CD4-positive, alpha-beta memory T cell (primary cell): ENCODE measurements at regions not wholly inside any gene's neighbourhood (a gene's known extent, or its start where the extent isn't known, plus 50 kb on each side); places are given as distances from the start of the nearest gene placed in this dataset.

Source experiments
- CTCF ChIA-PET: fragments of 350-600 bp; sonication (Branson Sonifier 250); formaldehyde crosslinking; loops from one replicate; lab custom pipeline; 2021; ENCODE audit warnings: inconsistent platforms; ENCODE audit not compliant: partially characterized antibody; lab: Charles Lee
- POLR2A ChIA-PET: fragments of 350-600 bp; sonication (Branson Sonifier 250); formaldehyde crosslinking; loops from one replicate; lab custom pipeline; 2021; ENCODE audit not compliant: partially characterized antibody; lab: Charles Lee
- DNase-seq, 5 donors: peaks; one replicate each; pipeline versions ENCODE4 v3.0.0 to v3.0.0-alpha.2; 2020 to 2022; ENCODE audit warnings: mixed read lengths in 1 of 5
- H3K27ac ChIP-seq: one replicate; pipeline ENCODE4 v1.7.0; 2013; ENCODE audit warnings: low read depth, low read length
- H3K27me3 ChIP-seq: 2 replicates; pipeline ENCODE4 v1.7.0; 2013; ENCODE audit warnings: mild to moderate bottlenecking, low read length, moderate library complexity; ENCODE audit not compliant: insufficient read depth
- H3K36me3 ChIP-seq: 2 replicates; pipeline ENCODE4 v1.7.0; 2013; ENCODE audit warnings: mild to moderate bottlenecking, low read length, moderate library complexity; ENCODE audit not compliant: insufficient read depth
- H3K4me1 ChIP-seq: 2 replicates; pipeline ENCODE4 v1.7.0; 2013; ENCODE audit warnings: mild to moderate bottlenecking, low read length, moderate library complexity; ENCODE audit not compliant: insufficient read depth
- H3K4me3 ChIP-seq, 2 donors: one replicate each; pipeline ENCODE4 v1.7.0; 2013; ENCODE audit warnings: low read length in 2 of 2, mild to moderate bottlenecking in 1 of 2
- H3K9me3 ChIP-seq, 2 donors: one replicate each; pipeline ENCODE4 v1.7.0; 2013; ENCODE audit warnings: low read length in 2 of 2, control low read depth in 1 of 2; ENCODE audit not compliant: control insufficient read depth in 1 of 2
- H3K27ac Mint-ChIP-seq, 7 donors: one replicate each; pipeline ENCODE4 v1.8.0; 2020 to 2021; ENCODE audit warnings: mixed read lengths in 7 of 7, mild to moderate bottlenecking in 6 of 7, inconsistent platforms in 3 of 7, moderate library complexity in 3 of 7
- H3K27me3 Mint-ChIP-seq, 2 donors: one replicate each; pipeline ENCODE4 v1.8.0; 2020 to 2021; ENCODE audit warnings: mixed read lengths in 2 of 2
- H3K36me3 Mint-ChIP-seq, 2 donors: one replicate each; pipeline ENCODE4 v1.8.0; 2020 to 2021; ENCODE audit warnings: mixed read lengths in 2 of 2, inconsistent platforms in 1 of 2, mild to moderate bottlenecking in 1 of 2
- H3K4me1 Mint-ChIP-seq, 4 donors: one replicate each; pipeline ENCODE4 v1.8.0; 2020 to 2021; ENCODE audit warnings: mixed read lengths in 4 of 4, mild to moderate bottlenecking in 1 of 4
- H3K4me3 Mint-ChIP-seq, 8 donors: one replicate each; pipeline ENCODE4 v1.8.0; 2020 to 2021; ENCODE audit warnings: mixed read lengths in 8 of 8, mild to moderate bottlenecking in 7 of 8, moderate library complexity in 6 of 8, inconsistent platforms in 3 of 8
- H3K9me3 Mint-ChIP-seq, 8 donors: one replicate each; pipeline ENCODE4 v1.8.0; 2020 to 2021; ENCODE audit warnings: mixed read lengths in 8 of 8, mild to moderate bottlenecking in 5 of 8, inconsistent platforms in 3 of 8, moderate library complexity in 1 of 8
- intact Hi-C: fragments of 100-400 bp; cut with micrococcal nuclease; formaldehyde crosslinking; loops from one replicate; pipeline ENCODE4 v1.15.1; 2023

DNA sequence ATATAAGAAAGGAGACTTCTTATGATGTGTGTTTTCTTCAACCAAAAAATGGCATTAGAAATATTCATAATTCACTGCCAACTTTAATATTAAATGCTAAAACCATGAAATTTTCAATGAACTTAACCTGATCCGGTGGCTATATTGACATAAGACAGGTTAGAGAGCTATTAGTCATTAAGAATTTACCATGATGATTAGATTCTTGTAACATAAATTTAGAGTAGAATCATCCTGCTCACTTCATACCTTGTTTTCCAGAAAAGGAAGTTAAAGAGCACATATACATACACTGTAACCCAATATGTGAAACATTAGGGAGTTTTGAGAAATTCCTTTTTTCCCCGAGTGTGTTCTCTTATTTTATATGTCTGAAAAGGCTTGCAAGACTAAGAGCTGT lies 430.3 kb upstream of the SEMA3A start:
- POLR2A ChIA-PET = no interaction called here
- CTCF ChIA-PET = no interaction called here
- Histone ChIP-seq H3K4me1 (no peaks in the 10 kb centered on the region), H3K27ac (no peak overlapping the region), H3K4me3 (no peak overlapping the region), H3K36me3 (no peaks in the 10 kb centered on the region), H3K9me3 (no peaks in the 10 kb centered on the region), H3K27me3 (no peaks in the 10 kb centered on the region)
- Mint-ChIP-seq H3K27ac (no peak overlapping the region), H3K36me3 (no peaks in the 10 kb centered on the region), H3K4me1 (no peaks in the 10 kb centered on the region), H3K27me3 (no peaks in the 10 kb centered on the region), H3K9me3 (peaks cover 0 to 1% (median 0%) of the 10 kb centered on the region in 8 donors), H3K4me3 (no peak overlapping the region)
- intact Hi-C loops = no loop called here
- DNase-seq = no peak

DNA sequence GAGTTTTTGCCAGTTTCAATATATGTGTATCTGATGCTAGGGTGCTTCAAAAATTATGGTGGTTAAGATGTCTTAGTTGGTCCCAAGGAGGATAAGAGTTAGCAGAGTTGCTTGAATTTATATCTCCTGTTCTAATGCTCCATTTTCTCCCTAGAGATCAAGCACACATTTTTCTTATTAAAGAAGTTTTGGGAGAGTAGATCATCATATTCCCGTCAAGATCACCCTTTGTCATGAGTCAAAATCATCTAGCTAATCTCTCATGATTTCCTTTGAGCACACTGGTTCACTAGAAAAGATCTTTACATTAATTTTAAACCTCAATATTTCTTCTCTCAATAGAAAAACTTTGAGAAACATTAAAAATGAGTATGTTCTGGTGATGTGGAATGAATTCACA lies 429.9 kb upstream of the SEMA3A start:
- Histone ChIP-seq H3K27ac (no peak overlapping the region), H3K9me3 (no peaks in the 10 kb centered on the region), H3K4me3 (no peak overlapping the region), H3K4me1 (no peaks in the 10 kb centered on the region), H3K36me3 (no peaks in the 10 kb centered on the region), H3K27me3 (no peaks in the 10 kb centered on the region)
- Mint-ChIP-seq H3K4me1 (no peaks in the 10 kb centered on the region), H3K27me3 (no peaks in the 10 kb centered on the region), H3K4me3 (no peak overlapping the region), H3K9me3 (peaks cover 0 to 1% (median 0%) of the 10 kb centered on the region in 8 donors), H3K36me3 (no peaks in the 10 kb centered on the region), H3K27ac (no peak overlapping the region)
- POLR2A ChIA-PET = no interaction called here
- no peak for DNase-seq
- intact Hi-C loops = no loop called here
- CTCF ChIA-PET = no interaction called here

DNA sequence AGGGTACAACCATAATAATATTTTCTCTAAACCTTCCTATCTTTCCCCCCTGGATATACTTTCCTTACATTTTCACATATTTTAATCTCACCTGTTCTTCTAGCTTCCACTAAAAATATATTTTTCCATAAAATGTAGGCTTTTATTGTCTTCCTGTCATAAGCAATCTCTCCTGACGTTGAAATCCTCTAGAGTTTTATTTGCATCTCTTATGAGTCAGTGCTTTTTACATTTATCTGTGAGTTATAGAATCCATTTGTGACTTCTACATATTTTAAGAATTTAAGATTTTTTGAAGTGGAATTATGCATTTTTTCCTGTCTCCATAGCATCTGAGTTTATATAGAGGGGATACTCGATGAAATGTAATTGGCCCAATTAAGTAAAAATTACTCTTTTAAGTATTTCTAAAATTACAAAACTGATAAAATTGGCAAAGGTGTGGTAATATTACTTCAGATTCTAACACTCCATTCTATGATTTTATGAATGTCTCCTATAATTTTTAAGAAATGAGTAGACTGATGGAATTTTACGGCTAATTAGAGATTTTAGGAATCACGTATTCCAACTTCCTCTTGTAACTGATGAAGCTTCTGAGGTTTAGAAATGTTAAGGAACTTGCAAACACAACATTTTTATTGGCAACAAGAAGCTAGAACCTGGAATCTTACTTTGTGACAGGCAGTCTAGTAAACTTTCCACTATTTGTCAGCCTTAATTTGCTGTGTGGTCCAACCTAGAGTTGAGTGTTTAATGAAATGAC lies 422.9 kb upstream of the SEMA3A start:
- peaks cover 0 to 8% (median 4%) of the 10 kb centered on the region in 8 donors for H3K9me3 Mint-ChIP-seq
- Histone ChIP-seq H3K9me3 (no peaks in the 10 kb centered on the region), H3K27me3 (no peaks in the 10 kb centered on the region), H3K4me1 (no peaks in the 10 kb centered on the region), H3K4me3 (no peak overlapping the region), H3K36me3 (no peaks in the 10 kb centered on the region), H3K27ac (no peak overlapping the region)
- DNase-seq = no peak
- ChIA-PET POLR2A (no interaction called here), CTCF (no interaction called here)
- intact Hi-C loops = no loop called here
- H3K27ac Mint-ChIP-seq = no peak overlapping the region
- H3K4me1 Mint-ChIP-seq = no peaks in the 10 kb centered on the region
- no peaks in the 10 kb centered on the region for H3K27me3 Mint-ChIP-seq
- no peak overlapping the region for H3K4me3 Mint-ChIP-seq
- no peaks in the 10 kb centered on the region for H3K36me3 Mint-ChIP-seq

DNA sequence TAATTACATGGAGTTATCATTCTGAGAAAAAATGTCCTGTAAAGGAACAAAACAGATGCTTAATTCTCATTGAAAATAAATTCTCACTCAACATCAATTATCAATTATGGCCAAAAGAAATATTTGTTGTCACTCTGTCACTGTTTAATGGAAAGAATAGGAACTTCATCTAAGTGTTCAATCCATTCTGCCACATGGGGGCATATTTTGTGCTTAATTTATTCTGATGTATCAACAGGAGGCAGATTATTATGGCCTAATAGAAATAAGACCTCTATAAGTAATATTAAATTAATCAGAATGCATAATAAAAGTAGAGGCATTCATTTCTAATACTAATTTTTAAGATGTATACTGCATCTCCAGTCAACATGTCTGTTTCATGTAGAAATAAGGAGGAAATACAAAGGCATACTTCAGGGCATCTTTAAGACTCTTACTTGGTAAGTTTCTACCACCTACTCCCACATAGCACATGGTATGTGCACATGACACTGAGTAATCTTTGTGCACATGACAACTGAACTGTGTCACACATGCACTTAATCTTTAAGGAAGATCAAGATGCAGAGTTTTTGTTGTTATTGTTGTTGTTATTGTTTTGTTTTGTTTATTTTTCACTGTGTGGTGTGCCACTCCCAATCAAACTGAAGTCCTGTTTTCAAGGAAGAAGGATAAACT lies 420.4 kb upstream of the SEMA3A start:
- H3K4me3 Mint-ChIP-seq = no peak overlapping the region
- intact Hi-C loops = no loop called here
- H3K9me3 ChIP-seq = no peaks in the 10 kb centered on the region
- no peak overlapping the region for H3K4me3 ChIP-seq
- no peak overlapping the region for H3K27ac Mint-ChIP-seq
- H3K27me3 Mint-ChIP-seq = no peaks in the 10 kb centered on the region
- peaks cover 0 to 10% (median 3%) of the 10 kb centered on the region in 8 donors for H3K9me3 Mint-ChIP-seq
- no peak overlapping the region for H3K27ac ChIP-seq
- no peaks in the 10 kb centered on the region for H3K36me3 ChIP-seq
- H3K36me3 Mint-ChIP-seq = no peaks in the 10 kb centered on the region
- H3K27me3 ChIP-seq = no peaks in the 10 kb centered on the region
- no peaks in the 10 kb centered on the region for H3K4me1 ChIP-seq
- POLR2A ChIA-PET = no interaction called here
- DNase-seq = no peak
- CTCF ChIA-PET = no interaction called here
- H3K4me1 Mint-ChIP-seq = no peaks in the 10 kb centered on the region

DNA sequence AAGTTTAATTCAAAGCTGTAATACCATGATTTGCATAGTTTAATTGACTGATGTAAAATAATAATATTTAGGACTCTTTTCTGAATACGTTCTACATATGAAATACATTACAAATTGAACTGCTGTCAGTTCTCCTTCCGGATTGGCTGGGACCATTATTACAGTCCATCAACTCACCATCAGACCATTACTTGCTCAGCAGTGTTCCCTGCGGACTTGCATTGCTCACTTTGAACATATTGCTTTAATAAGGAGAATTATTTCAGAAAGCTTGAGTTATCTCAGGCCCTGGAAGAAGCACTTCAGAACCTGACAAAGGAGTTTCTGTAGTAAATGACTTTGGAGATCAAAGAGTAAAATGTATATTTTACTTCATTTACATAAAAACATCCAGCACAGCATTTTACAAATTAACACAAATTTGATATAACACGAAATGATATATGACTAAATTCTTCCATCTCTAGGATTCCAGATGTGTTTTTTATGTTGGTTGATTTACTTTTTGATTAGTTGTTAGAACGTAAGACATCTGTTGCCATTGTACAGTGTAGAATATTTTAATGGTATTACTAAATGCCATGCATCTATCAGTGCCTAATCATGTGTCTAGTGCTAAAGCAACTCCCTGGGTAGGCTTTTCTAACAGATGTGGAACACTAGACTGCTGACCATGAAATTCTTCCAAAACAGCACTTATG lies 418.5 kb upstream of the SEMA3A start:
- peaks cover 3 to 11% (median 5%) of the 10 kb centered on the region in 8 donors for H3K9me3 Mint-ChIP-seq
- no peaks in the 10 kb centered on the region for H3K36me3 Mint-ChIP-seq
- no peak overlapping the region for H3K4me3 Mint-ChIP-seq
- Histone ChIP-seq H3K9me3 (no peaks in the 10 kb centered on the region), H3K27ac (no peak overlapping the region), H3K4me1 (no peaks in the 10 kb centered on the region), H3K27me3 (no peaks in the 10 kb centered on the region), H3K36me3 (no peaks in the 10 kb centered on the region), H3K4me3 (no peak overlapping the region)
- H3K4me1 Mint-ChIP-seq = no peaks in the 10 kb centered on the region
- no peaks in the 10 kb centered on the region for H3K27me3 Mint-ChIP-seq
- H3K27ac Mint-ChIP-seq = no peak overlapping the region
- DNase-seq = no peak
- ChIA-PET CTCF (no interaction called here), POLR2A (no interaction called here)
- intact Hi-C loops = no loop called here

DNA sequence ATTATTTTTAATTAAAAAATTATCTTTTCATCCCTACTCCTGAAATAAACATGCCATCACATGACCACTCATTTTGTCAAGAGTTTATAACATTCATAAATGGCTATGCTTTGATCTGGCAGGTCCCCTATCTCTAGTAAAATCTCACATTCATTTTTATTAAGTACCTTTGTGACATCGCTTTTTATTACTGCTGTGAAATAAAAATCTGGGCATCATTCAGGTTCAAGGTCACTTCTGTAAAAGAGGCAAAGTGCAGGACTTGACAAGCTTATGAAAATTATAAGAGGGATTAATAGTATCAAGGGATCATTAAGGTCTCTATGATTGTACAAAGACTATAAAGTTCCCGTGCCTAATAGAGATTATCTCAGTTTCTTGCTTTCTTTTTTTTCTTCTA lies 416.8 kb upstream of the SEMA3A start:
- H3K27ac Mint-ChIP-seq = no peak overlapping the region
- H3K36me3 Mint-ChIP-seq = no peaks in the 10 kb centered on the region
- no peaks in the 10 kb centered on the region for H3K4me1 Mint-ChIP-seq
- no peak overlapping the region for H3K4me3 Mint-ChIP-seq
- DNase-seq = no peak
- Histone ChIP-seq H3K4me1 (no peaks in the 10 kb centered on the region), H3K4me3 (no peak overlapping the region), H3K27ac (no peak overlapping the region), H3K36me3 (no peaks in the 10 kb centered on the region), H3K9me3 (no peaks in the 10 kb centered on the region), H3K27me3 (no peaks in the 10 kb centered on the region)
- ChIA-PET CTCF (no interaction called here), POLR2A (no interaction called here)
- intact Hi-C loops = no loop called here
- no peaks in the 10 kb centered on the region for H3K27me3 Mint-ChIP-seq
- H3K9me3 Mint-ChIP-seq = peaks cover 0 to 7% (median 4%) of the 10 kb centered on the region in 8 donors

DNA sequence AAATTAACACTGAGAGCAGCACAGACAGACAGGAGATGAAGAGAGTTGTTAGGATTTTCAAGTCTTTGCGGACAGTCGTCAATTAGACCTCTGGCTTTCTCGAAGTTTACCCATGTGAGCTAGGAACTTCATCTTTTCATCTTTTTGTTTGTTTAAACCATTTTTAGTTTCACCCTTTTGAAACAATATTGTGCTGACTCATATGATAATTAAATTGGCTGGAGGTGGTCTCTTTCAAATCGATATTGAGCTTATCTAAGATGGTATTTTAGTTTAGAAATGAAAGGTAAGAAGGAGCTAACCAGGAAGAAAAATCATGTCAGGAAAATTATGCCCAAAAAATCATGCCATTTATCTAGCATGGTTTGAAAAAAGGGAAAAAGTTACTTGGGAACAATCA lies 415.8 kb upstream of the SEMA3A start:
- no peaks in the 10 kb centered on the region for H3K36me3 ChIP-seq
- H3K27ac Mint-ChIP-seq = no peak overlapping the region
- H3K9me3 Mint-ChIP-seq = peaks cover 0 to 7% (median 3%) of the 10 kb centered on the region in 8 donors
- intact Hi-C loops = no loop called here
- ChIA-PET POLR2A (no interaction called here), CTCF (interaction anchor here (1.0 kb wide), 1 partner anchor 9 kb away, joined by 3 read pairs; no protein-coding TSS in a partner anchor)
- no peaks in the 10 kb centered on the region for H3K27me3 ChIP-seq
- no peaks in the 10 kb centered on the region for H3K4me1 ChIP-seq
- no peaks in the 10 kb centered on the region for H3K4me1 Mint-ChIP-seq
- no peak overlapping the region for H3K4me3 Mint-ChIP-seq
- DNase-seq = no peak
- H3K4me3 ChIP-seq = no peak overlapping the region
- H3K9me3 ChIP-seq = no peaks in the 10 kb centered on the region
- no peaks in the 10 kb centered on the region for H3K36me3 Mint-ChIP-seq
- H3K27ac ChIP-seq = no peak overlapping the region
- no peaks in the 10 kb centered on the region for H3K27me3 Mint-ChIP-seq
